ENCODE measurements at regions not wholly inside any gene's neighbourhood (a gene's known extent, or its start where the extent isn't known, plus 50 kb on each side); places are given as distances from the start of the nearest gene placed in this dataset.

DNA sequence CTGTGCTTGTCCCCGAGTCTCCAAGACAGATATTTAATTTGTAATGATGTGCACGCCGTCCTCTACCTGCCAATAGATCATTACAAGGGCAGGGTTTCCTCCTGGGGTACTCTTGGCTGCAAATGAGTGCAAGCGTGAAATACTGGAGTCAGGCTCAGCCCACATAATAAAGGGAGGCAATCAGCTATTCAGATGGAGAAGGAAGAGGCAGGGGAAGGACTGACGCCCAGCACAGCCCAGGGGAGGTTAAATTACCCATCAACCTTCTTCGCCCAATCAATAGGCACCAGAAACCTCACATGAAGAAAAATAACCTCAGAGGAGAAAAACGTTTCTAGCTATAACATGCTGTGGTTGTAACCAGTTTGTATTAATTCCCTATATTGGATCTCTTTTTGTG lies 544.9 kb upstream of the ADARB2 start:
- Histone ChIP-seq H3K9me3 (ENCODE audit: control insufficient read depth, insufficient read depth, low read depth, low read length) (no peaks in the 10 kb centered on the region), H3K27ac (ENCODE audit: extremely low read depth, low read depth, low read length) (no peak overlapping the region), H3K4me1 (ENCODE audit: control insufficient read depth, insufficient read depth, low read length) (no peaks in the 10 kb centered on the region), H3K4me3 (ENCODE audit: low read depth, low read length) (no peak overlapping the region), H3K36me3 (ENCODE audit: control insufficient read depth in 2 of 2, insufficient read depth in 1 of 2, low read length in 2 of 2) (no peaks in the 10 kb centered on the region)
- CTCF ChIA-PET = no interaction called here
- POLR2A ChIA-PET = no interaction called here
- TF ChIP-seq, protein P1, sequence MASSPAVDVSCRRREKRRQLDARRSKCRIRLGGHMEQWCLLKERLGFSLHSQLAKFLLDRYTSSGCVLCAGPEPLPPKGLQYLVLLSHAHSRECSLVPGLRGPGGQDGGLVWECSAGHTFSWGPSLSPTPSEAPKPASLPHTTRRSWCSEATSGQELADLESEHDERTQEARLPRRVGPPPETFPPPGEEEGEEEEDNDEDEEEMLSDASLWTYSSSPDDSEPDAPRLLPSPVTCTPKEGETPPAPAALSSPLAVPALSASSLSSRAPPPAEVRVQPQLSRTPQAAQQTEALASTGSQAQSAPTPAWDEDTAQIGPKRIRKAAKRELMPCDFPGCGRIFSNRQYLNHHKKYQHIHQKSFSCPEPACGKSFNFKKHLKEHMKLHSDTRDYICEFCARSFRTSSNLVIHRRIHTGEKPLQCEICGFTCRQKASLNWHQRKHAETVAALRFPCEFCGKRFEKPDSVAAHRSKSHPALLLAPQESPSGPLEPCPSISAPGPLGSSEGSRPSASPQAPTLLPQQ (tag by site-specific recombination; IDR thresholded peaks at IDR 0.05) = no peak
- TF ChIP-seq EGR2 (tag by site-specific recombination; IDR thresholded peaks at IDR 0.05; ENCODE audit: low read depth) (no peak), ZNF157 (tag by site-specific recombination; IDR thresholded peaks at IDR 0.05) (no peak), IKZF3 (tag by site-specific recombination; IDR thresholded peaks at IDR 0.05) (no peak), ZNF221 (tag by site-specific recombination; IDR thresholded peaks at IDR 0.05; ENCODE audit: borderline replicate concordance) (no peak), ZNF350 (tag by site-specific recombination; IDR thresholded peaks at IDR 0.05) (no peak)

DNA sequence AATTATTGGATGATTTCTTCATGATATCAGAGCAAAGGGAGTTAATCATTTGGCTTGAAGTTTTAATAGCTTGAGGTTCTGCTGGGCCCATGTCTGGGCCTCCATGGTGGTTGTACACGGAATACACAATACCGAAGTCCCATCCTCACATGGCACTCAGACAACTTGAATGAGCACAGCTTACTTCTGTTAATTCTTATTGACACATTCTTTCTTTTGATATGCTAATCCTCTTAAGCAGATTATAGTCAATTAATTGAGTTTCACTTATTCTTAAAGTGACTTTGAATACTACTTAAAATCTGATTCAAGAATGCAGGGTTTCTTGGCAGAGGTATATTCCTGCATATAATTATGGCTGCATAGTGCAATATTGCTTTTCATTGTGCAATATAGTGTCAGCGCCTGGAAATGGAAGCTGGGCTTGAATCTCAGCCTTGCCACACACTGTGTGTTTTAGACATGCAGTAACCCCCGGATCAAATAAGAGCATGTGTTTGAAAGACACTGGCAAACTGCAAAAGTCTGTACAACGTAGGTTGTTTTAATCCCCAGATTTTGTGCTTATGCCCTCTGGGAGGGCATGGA lies 543.5 kb upstream of the ADARB2 start:
- POLR2A ChIA-PET = no interaction called here
- CTCF ChIA-PET = interaction anchor here (0.5 kb wide), 1 partner anchor 10 kb away, joined by 4 read pairs; no protein-coding TSS in a partner anchor
- H3K4me3 ChIP-seq (ENCODE audit: low read depth, low read length) = no peak overlapping the region

More for the DNA sequence above, 543.5 kb upstream of the ADARB2 start:
- H3K36me3 ChIP-seq (ENCODE audit: control insufficient read depth in 2 of 2, insufficient read depth in 1 of 2, low read length in 2 of 2) = no peaks in the 10 kb centered on the region
- no peak overlapping the region for H3K27ac ChIP-seq (ENCODE audit: extremely low read depth, low read depth, low read length)
- H3K9me3 ChIP-seq (ENCODE audit: control insufficient read depth, insufficient read depth, low read depth, low read length) = no peaks in the 10 kb centered on the region
- no peaks in the 10 kb centered on the region for H3K4me1 ChIP-seq (ENCODE audit: control insufficient read depth, insufficient read depth, low read length)
- no peak for TF ChIP-seq MEIS1 (CRISPR knock-in tag; IDR thresholded peaks at IDR 0.05; ENCODE audit: borderline replicate concordance)
- no peak for TF ChIP-seq ZNF138 (tag by site-specific recombination; IDR thresholded peaks at IDR 0.05; ENCODE audit: borderline replicate concordance)
- TF ChIP-seq, protein P2, sequence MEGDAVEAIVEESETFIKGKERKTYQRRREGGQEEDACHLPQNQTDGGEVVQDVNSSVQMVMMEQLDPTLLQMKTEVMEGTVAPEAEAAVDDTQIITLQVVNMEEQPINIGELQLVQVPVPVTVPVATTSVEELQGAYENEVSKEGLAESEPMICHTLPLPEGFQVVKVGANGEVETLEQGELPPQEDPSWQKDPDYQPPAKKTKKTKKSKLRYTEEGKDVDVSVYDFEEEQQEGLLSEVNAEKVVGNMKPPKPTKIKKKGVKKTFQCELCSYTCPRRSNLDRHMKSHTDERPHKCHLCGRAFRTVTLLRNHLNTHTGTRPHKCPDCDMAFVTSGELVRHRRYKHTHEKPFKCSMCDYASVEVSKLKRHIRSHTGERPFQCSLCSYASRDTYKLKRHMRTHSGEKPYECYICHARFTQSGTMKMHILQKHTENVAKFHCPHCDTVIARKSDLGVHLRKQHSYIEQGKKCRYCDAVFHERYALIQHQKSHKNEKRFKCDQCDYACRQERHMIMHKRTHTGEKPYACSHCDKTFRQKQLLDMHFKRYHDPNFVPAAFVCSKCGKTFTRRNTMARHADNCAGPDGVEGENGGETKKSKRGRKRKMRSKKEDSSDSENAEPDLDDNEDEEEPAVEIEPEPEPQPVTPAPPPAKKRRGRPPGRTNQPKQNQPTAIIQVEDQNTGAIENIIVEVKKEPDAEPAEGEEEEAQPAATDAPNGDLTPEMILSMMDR (tag by site-specific recombination; IDR thresholded peaks at IDR 0.05) = no peak
- TF ChIP-seq ZSCAN18 (tag by site-specific recombination; IDR thresholded peaks at IDR 0.05) = no peak
- TF ChIP-seq, protein P3, sequence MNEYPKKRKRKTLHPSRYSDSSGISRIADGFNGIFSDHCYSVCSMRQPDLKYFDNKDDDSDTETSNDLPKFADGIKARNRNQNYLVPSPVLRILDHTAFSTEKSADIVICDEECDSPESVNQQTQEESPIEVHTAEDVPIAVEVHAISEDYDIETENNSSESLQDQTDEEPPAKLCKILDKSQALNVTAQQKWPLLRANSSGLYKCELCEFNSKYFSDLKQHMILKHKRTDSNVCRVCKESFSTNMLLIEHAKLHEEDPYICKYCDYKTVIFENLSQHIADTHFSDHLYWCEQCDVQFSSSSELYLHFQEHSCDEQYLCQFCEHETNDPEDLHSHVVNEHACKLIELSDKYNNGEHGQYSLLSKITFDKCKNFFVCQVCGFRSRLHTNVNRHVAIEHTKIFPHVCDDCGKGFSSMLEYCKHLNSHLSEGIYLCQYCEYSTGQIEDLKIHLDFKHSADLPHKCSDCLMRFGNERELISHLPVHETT (tag by site-specific recombination; IDR thresholded peaks at IDR 0.05) = no peak
- no peak for TF ChIP-seq ZNF561 (tag by site-specific recombination; IDR thresholded peaks at IDR 0.05; ENCODE audit: borderline replicate concordance)
- no peak for TF ChIP-seq GLIS1 (tag by site-specific recombination; IDR thresholded peaks at IDR 0.05)
- TF ChIP-seq FEZF1 (tag by site-specific recombination; IDR thresholded peaks at IDR 0.05) = no peak
- no peak for TF ChIP-seq ZNF548 (tag by site-specific recombination; IDR thresholded peaks at IDR 0.05)
- TF ChIP-seq ZNF626 (tag by site-specific recombination; IDR thresholded peaks at IDR 0.05) = no peak
- TF ChIP-seq ZBTB1 (tag by site-specific recombination; IDR thresholded peaks at IDR 0.05) = no peak
- TF ChIP-seq ZNF701 (tag by site-specific recombination; IDR thresholded peaks at IDR 0.05) = no peak
- TF ChIP-seq EGR2 (tag by site-specific recombination; IDR thresholded peaks at IDR 0.05; ENCODE audit: low read depth) = no peak
- TF ChIP-seq ZNF707 (tag by site-specific recombination; IDR thresholded peaks at IDR 0.05) = no peak
- TF ChIP-seq KLF8 (tag by site-specific recombination; IDR thresholded peaks at IDR 0.05) = no peak
- TF ChIP-seq ZNF704 (tag by site-specific recombination; IDR thresholded peaks at IDR 0.05) = no peak
- TF ChIP-seq ZNF292 (tag by site-specific recombination; IDR thresholded peaks at IDR 0.05; ENCODE audit: borderline replicate concordance, low read depth) = no peak
- TF ChIP-seq ZNF747 (tag by site-specific recombination; IDR thresholded peaks at IDR 0.05) = no peak
- no peak for TF ChIP-seq ZNF843 (tag by site-specific recombination; IDR thresholded peaks at IDR 0.05)
- no peak for TF ChIP-seq ZNF341 (tag by site-specific recombination; IDR thresholded peaks at IDR 0.05; ENCODE audit: low read depth)
